ENCODE measurements at regions not wholly inside any gene's neighbourhood (a gene's known extent, or its start where the extent isn't known, plus 50 kb on each side); places are given as distances from the start of the nearest gene placed in this dataset.

DNA sequence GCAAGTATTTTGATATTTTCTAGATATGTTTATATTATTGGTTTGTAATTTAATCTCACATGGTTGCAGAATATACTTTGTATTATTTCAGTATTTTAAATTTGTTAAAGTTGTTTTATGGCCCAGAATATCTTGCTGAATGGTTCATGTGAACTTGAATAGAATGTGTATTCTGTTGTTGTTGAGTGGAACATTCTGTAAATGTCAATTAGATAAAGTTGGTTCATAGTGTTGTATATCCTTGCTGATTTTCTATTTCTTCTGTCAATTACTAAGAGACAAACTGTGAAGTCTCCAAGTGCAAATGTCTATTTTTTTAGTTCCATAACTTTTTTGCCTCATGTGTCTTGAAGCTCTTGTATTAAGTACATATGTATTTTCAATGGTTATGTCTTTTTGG is 411.7 kb downstream of the NPIPA7 start:
- no peak for DNase-seq

DNA sequence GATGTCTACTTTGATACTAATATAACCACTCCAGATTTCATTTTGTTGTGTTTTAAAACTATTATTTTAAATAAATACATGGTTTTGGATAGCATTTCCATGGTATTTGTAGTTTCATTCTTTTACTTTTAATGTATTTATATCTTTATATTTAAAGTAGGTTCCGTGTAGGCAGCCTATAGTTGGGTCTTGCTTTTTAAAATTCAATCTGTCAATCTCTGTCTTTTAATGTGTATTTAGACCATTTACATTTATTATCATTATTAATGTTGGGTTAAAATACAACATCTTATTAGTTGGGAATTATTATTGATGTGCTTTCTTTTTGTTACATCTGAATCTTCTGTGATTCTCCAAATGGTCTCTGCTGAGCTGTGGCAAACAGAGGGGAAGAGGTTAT is 412.1 kb downstream of the NPIPA7 start:
- DNase-seq, result no peak

DNA sequence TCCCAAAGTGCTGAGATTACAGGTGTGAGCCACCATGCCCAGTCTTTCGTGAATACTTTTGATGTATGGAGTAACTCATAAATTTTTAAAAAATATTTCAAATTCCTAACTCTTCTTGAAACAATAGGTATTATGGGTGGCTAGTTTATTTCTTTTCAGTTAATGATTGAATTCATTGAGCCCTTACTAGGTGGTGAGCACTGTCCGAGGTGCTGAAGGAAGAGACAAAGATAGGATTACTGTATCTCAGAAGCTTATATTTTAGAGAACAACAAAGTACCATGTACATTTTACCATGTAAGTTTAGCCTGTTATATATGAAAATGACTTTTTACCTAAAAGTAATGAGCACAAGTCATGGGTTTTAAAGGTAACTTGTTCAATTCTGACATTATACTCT is 418.3 kb downstream of the NPIPA7 start:
- DNase-seq, result peak; percentile 9

DNA sequence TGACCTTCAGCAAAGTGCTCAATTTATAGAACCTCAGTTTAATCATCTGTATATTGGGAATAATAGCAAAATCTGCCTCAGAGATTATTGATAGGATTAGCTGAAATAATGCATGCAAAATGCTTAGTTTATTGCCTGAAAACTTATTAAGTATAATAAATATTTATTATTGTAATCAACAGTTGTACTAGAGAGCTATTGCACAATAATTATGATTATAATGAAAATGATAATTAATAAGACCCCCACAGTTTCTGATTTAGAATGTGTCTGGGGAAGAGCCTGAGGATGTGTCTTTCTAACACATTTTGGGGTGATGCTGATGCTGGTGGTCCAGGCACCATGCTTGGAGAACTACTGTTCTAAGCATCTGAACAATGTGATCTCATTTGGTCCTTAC is 419.6 kb downstream of the NPIPA7 start:
- DNase-seq, result no peak

DNA sequence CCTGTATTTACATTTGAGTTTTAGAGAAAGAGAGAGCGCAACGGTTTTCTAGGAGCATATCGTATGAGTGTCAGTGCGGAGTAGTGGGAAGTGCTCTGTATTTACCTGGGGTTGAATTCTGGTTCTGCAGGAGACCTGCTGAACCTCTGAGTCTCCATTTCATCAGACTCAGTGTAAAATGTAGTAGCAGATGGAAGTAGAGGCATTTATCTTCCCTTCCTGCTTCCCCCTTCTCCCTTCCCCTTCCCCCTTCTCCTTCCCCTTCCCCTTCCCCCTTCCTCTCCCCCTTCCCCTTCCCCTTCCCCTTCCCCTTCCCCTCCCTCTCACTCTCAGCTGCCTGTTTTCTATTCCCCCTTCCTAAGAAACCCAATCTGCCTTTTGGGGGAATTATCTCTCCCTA is 426.9 kb downstream of the NPIPA7 start:
- DNase-seq, result no peak

DNA sequence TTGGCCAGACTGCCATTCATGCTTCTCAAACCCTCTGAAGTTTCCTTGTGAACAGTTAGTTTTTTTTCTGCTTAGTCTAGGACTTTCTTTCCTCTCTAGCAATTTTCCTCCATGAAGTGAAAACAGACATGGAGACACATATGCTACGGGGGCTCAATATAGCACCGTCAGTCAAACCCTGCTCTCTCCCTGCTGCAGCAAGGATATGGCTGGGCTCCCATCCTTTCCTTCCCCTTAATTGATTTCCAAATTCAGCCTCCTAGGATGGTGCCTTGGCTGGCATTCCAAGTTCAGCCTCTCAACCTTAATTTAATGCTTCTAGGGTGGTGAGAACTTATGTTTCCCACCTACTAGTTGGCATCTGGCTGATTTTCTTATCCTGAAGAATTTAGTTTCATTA is 436.7 kb downstream of the NPIPA7 start:
- DNase-seq, result no peak

DNA sequence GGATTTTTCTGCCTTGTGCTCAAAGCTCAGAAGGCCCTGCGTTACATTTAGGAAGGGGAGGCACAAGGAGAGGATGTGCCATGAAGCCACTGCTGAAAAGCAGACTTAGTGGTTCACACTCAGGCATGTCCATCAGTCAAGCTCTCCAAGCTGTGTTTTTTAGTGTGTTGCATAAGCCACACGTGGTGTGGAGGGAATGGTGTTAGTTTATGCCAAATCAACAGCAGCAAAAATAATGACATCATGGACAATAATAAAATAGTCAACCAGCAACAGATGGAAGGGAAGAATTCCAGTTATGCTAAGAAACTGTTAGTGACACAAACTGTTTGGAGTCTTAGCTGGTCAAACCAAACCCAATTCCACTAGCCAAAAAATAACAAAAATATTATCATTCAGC is 438.3 kb downstream of the NPIPA7 start:
- no peak for DNase-seq

DNA sequence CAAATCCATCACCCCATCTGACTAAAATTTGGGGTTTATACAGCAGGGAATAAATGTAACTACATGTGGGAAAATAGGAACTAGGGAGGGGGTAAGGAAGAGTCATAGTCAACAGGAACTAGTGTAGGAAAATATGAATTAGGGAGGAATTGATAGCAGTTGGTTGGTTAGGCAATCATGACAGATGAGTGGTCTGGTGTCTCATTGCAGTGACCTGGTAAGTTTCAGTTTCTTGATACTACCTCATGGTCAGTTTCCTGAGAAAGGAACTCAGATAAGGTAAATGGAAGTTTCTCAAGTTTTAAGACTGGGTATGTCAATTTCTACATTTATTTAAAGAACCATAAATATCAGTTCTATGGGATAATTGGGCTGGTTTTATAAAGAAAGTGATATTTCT is 442.3 kb downstream of the NPIPA7 start:
- DNase-seq, result no peak

DNA sequence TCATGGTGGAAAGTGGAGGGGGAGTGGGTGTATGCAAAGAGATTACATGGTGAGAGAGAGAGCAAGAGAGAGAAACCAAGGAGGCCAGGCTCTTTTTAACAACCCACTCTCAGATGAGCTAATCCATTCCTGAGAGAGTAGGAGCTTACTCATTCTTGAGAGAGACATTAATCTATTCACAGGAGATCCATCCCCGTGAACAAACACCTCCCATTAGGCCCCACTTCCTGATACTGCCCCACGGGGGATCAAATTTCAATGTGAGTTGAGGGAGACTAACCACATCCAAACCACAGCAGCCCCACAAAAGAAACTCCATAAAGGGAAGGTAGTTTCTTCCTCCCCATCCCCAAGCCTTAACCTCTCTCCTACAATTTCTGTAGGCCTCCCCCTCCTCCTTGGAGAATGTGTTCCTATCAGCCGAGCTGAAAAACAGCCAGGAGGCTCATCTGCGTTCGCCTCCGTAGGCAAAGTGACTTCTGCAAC is 450.0 kb downstream of the NPIPA7 start:
- no peak for DNase-seq

DNA sequence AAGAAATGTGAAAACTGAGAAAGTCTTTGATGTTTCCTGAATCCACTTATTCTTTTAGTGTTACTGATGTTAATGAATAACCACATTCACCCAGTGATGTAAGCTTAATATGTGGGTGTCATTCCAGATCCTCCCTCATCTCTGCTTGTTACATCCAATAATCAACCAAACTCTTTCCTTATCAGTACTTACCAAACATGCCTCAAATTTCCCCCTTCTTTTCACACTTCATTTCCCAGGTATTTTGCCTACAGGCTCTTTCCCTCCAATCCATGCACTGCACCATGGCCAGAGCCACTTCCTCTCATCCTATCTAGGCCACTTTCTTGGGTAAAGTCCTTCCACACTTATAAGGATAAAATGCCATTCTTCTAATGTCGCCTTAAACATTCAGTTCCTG is 451.5 kb downstream of the NPIPA7 start:
- DNase-seq, result no peak

DNA sequence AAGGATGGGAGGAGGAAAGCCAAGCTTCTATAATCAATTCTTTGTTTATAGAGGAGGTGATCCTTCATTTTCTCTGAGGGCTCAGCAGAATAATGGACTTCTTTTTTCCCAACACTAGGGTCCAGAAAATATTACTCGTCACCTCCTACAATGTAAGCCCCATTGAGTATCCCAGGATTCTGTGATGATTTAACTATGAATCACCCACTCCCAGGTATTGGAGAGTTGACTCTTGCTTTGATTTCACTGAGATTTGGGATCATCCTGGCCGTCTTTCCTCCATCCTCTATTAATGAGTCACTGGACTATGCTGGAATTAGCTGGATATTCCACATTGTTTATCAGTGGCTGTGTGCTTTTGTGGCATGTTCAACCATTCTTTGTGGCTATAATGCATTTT is 452.0 kb downstream of the NPIPA7 start:
- DNase-seq, result no peak

DNA sequence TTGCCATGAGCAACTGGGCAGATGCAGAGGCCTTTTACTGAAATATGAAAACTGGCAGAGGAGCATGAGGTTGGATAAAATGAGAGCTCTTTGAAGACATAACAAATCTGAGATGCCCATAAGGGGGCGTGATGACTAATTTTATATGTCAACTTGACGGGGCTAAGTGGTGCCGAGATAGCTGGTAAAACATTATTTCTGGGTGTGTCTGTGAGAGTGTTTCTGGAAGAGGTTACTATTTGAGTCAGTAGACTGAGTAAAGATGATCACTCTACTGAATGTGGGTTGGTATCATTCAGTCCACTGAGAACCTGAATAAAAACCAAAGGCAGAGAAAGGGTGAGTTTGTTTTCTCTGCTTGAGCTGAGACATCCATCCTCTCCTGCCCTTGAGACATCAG is 454.2 kb downstream of the NPIPA7 start:
- no peak for DNase-seq

DNA sequence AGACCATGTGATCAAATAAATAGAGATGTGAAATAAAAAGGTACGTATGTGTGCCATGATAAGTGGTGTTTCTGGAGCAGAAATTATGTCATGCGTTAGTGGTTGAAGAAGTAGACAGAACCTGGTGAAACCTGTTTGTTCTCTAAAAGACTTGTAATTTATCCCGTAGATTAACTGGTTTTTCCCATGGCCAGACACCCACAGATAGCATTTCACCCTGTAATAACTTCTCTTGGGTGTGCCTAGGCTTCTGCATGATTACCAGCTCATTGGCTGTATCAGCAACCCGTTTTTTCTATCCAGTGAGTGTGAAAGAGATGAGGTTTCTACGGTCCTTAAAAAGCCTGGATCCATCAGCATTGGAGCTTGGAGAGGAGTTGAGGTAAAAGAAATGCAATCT is 471.3 kb downstream of the NPIPA7 start:
- no peak for DNase-seq

DNA sequence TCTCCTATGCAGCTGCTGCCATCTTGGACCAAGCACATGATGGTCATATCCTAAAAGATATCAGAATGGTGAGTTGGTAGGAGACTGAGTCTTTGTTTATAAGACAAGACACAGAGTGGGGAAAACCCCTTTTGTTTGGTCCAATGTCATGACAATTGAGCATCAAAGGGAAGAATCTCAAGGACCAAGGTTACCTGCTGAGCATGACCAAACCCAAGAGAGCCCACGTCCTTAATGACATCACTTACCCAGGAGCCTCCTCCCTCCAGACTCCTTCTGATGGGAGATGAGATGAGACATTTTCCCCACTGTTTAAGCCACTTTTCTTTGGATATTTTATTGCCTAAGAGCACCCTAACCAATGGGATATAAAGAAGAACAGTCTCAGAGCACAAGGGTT is 478.1 kb downstream of the NPIPA7 start:
- DNase-seq, result no peak

DNA sequence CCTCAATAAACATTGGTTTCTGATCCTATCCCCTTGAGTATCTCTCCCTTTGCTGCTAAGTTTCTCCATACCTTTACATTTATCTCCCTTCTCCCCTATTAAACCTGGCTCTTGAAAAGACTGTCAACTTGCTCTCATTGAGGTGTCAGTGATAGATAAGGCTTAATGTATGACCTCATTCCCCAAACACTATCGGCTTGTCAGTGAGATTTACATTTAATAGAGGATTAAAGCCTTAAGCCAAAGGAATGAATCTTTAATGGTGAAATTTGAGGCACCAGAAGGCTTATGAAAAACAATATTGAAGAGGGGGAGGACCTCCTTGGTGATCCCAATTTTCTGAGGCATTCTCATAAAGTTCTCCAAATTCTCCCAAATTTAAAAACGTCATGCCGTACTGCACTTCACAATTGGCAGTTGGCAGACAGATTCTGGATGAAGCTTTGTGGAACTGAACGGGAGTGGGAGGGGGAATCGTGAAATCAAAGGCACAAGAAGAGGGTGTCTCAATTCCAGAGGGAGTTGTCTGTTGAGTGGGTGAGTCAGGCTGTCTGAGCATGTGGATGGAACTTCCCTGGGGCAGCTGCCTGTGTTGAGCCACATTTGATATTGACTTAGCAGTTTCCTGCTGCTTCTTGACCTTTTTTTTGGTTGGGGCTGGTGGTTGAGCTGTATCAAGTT is 478.8 kb downstream of the NPIPA7 start:
- no peak for DNase-seq

DNA sequence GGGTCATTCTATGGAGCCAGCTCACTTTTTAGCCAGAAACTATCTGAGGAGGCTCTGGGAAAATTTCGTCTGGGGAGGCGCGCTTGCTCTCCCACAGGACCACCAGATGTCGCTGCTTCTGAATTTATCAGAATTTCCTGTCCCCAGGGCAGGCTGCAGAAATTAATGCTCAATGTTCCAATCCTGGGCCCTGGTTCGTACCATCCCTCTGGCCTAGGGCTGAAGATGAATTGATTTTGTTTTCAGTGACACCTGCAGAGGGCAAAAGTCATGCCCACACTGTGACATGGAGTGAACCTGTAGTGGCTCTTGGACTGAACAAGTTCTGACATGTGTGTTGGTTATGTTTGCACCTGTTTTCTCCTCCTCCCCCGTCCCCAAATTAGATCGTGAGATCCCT is 482.6 kb downstream of the NPIPA7 start:
- DNase-seq, result peak; percentile 29

DNA sequence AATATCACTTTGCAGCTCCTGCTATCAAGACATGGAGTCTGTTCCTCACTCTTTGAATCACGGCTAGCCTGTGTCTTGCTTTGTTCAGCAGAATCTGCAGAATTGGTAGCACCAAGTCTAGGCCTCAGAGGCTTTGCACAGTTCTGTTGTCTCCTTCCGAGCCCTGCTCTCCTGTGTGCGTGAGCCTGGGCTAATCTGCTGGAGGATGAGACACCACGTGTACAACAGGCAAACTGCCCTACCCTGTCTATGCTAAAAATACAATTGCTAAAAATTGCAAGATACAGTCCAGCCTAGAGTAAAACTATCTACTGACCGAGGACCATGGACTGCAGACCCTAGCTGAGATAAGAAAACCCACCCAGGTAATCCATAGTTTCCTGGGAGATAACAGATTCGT is 484.7 kb downstream of the NPIPA7 start:
- no peak for DNase-seq

DNA sequence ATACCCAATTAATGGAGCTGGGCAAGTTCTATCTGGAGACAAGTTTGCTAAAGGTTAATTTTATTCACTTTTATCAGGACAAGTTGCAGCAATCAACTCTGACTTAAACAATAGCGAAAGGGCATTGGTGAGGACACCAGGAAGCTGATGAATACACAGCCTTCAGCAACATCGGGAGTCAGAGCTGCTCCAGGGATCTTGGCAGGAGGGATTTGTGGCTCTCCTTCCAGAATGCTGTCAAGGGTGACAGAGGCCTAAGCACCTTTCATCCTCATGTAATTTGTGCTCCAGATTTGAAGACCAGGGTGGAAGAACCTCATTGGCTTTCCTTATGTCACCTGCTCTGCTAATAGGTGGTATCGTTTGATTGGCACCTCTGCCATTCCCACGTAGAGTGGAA is 485.6 kb downstream of the NPIPA7 start:
- no peak for DNase-seq

DNA sequence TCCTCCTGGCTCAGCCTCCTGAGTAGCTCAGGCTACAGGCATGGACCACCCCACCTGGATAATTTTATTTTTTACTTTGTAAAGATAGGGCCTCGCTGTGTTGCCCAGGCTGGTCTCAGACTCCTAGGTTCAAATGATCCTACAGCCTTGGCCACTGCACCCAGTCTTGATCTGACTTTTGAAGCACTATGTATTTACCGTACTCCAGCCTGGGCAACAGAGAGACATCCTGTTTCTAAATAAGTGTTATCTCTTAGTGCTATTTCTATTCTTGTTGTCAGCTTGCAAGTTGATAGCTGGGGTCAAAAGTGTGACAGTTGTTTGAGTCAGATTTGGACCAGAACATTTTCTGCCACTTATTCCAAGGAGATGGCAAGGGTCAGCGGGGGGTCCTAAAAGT is 486.4 kb downstream of the NPIPA7 start:
- DNase-seq, result no peak

DNA sequence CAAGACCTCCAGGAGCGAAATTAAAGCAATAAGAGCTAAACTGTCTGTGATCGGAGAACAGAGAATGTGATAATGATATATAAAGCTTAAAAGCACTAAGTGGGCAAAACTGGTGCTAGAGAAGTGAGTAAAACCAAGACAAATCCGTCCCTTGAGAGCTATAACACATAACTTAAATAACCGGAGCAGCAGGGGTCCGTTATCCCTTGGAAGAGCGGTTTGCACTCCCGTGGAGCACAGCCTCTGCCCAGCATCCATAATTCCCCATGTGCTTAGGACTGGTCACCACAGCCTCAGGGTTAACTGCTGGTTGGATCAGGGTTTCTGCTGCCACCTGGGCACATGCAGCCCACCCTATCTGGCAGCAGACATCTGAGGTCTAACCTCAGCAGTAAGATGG is 489.0 kb downstream of the NPIPA7 start:
- DNase-seq, result no peak

DNA sequence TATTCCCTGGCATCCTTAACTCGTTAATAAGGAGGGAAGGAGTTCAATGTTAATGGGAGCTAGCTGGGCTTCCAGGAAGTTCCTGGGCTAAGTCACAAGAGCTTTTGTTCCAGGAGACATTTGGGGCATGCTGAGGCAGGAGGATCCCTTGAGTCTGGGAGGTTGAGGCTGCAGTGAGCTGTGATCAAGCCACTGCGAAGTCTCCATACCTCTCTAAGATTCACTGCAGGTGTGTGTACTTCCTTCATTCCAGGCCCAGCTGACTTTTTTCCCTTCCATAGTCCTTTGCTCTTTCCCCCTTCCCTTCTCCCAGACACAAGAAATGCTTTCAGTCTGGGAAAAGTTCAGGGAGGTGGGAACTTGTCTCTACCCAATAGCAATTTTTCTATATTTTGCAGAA is 489.8 kb downstream of the NPIPA7 start:
- DNase-seq, result no peak

DNA sequence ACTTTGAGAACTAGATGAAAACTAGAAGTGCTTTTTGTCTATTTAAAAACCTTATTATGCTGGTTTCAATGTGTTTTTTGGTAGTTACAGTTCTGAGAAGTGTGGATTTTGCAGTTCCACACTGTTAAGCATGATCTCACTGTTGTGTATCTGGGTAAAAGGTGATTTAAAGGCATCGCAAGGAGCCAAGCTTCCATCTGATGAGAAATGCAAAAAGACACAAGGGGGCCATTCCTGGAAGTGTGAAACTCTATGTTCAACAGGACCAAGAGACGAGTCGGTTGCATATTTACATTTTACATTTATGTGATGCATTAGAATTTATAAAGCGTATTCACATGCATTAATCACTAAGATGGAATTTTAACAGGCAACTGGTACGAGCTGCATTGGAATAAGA is 490.8 kb downstream of the NPIPA7 start:
- no peak for DNase-seq

DNA sequence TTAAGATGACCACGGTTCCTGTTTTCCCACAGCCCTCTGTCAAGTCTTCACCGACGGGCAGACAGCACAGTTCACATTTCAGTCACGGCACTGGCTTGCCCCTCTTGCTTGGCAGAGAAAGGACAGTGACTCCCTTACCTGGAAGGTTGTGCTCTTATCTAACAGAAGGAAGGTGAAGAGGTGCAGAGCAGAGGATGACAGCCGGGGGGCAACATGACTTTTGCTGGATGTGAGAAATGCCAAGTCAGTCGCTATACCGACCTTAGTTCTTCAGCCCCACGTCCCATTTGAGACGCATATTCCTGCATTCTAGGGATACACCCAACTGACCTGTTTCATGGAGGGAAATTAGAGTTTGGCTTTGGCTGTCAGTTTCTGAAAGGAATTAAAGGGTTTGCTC is 492.3 kb downstream of the NPIPA7 start:
- DNase-seq, result no peak

DNA sequence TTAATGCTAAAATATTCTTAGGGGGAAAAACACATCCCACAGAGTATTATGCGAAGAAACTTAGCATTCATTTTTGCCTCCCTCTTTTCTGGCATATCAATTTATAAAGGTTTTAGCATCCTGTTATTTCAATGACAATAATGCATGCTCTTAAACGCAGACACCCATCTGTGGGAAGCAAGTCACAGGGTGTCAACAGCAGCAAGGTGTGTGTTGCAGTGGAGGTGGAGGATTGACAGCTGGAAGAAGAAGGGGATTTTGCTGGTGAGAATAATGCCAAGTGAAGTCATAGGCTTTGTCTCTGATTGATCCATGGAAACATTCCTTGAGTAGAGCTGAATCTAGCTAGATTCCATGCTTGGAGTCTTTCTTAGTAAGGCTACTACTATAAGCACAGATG is 498.1 kb downstream of the NPIPA7 start:
- no peak for DNase-seq

Data from renal pelvis (tissue), 1 donor.